ENCODE measurements at regions not wholly inside any gene's neighbourhood (a gene's known extent, or its start where the extent isn't known, plus 50 kb on each side); places are given as distances from the start of the nearest gene placed in this dataset.
A peak's percentile ranks its signal among the peaks of the same experiment; 100 is the strongest.

GRCh38 chr15:38149315-38149714 lies 103.3 kb upstream of the SPRED1 start:
- H3K4me3 ChIP-seq (ENCODE audit: control insufficient read depth in 1 of 7, extremely low read depth in 1 of 7, insufficient read depth in 4 of 7, low read depth in 2 of 7, low read length in 6 of 7), result no peak overlapping the region
- POLR2A ChIA-PET, result no interaction called here
- H3K27me3 ChIP-seq (replicated peaks in 2 of 5; ENCODE audit: control insufficient read depth in 4 of 5, insufficient read depth in 5 of 5, low read length in 4 of 5), result no peaks in the 10 kb centered on the region
- H3K9me3 ChIP-seq (ENCODE audit: control extremely low read depth in 1 of 5, control insufficient read depth in 4 of 5, insufficient read depth in 2 of 5, low read depth in 1 of 5, low read length in 4 of 5), result peaks cover 0 to 15% (median 7%) of the 10 kb centered on the region in 5 experiments
- H3K36me3 ChIP-seq (ENCODE audit: control insufficient read depth in 4 of 4, insufficient read depth in 4 of 4, low read length in 3 of 4), result no peaks in the 10 kb centered on the region
- no peaks in the 10 kb centered on the region for H3K4me1 ChIP-seq (ENCODE audit: control extremely low read depth in 1 of 4, control insufficient read depth in 4 of 4, insufficient read depth in 4 of 4, low read length in 3 of 4)
- CTCF ChIA-PET, result no interaction called here
- WGBS (ENCODE audit: insufficient coverage), result no CpG with 5 or more reads among the region's 4 CpGs
- H3K27ac ChIP-seq (ENCODE audit: insufficient read depth in 1 of 2, low read depth in 1 of 2, low read length in 2 of 2, poor library complexity in 1 of 2, severe bottlenecking in 2 of 2), result no peak overlapping the region
- peak in 2 of 3 donors; percentile 6 to 9 for DNase-seq

- peaks cover 0 to 15% (median 7%) of the 10 kb centered on the region in 5 experiments for H3K9me3 ChIP-seq (ENCODE audit: control extremely low read depth in 1 of 5, control insufficient read depth in 4 of 5, insufficient read depth in 2 of 5, low read depth in 1 of 5, low read length in 4 of 5)
- POLR2A ChIA-PET, result no interaction called here
- H3K36me3 ChIP-seq (ENCODE audit: control insufficient read depth in 4 of 4, insufficient read depth in 4 of 4, low read length in 3 of 4), result no peaks in the 10 kb centered on the region
- H3K27ac ChIP-seq (ENCODE audit: insufficient read depth in 1 of 2, low read depth in 1 of 2, low read length in 2 of 2, poor library complexity in 1 of 2, severe bottlenecking in 2 of 2), result no peak overlapping the region
- CTCF ChIA-PET, result no interaction called here
- WGBS (ENCODE audit: insufficient coverage), result no CpG with 5 or more reads among the region's 1 CpG
- no peaks in the 10 kb centered on the region for H3K27me3 ChIP-seq (replicated peaks in 2 of 5; ENCODE audit: control insufficient read depth in 4 of 5, insufficient read depth in 5 of 5, low read length in 4 of 5)
- no peaks in the 10 kb centered on the region for H3K4me1 ChIP-seq (ENCODE audit: control extremely low read depth in 1 of 4, control insufficient read depth in 4 of 4, insufficient read depth in 4 of 4, low read length in 3 of 4)
- DNase-seq, result no peak
- H3K4me3 ChIP-seq (ENCODE audit: control insufficient read depth in 1 of 7, extremely low read depth in 1 of 7, insufficient read depth in 4 of 7, low read depth in 2 of 7, low read length in 6 of 7), result no peak overlapping the region
Measured at GRCh38 chr15:38150148-38150547, 102.5 kb upstream of the SPRED1 start.

GRCh38 chr15:38150794-38151193 lies 101.8 kb upstream of the SPRED1 start:
- H3K9me3 ChIP-seq (ENCODE audit: control extremely low read depth in 1 of 5, control insufficient read depth in 4 of 5, insufficient read depth in 2 of 5, low read depth in 1 of 5, low read length in 4 of 5), result peaks cover 0 to 15% (median 7%) of the 10 kb centered on the region in 5 experiments
- H3K36me3 ChIP-seq (ENCODE audit: control insufficient read depth in 4 of 4, insufficient read depth in 4 of 4, low read length in 3 of 4), result no peaks in the 10 kb centered on the region
- H3K4me1 ChIP-seq (ENCODE audit: control extremely low read depth in 1 of 4, control insufficient read depth in 4 of 4, insufficient read depth in 4 of 4, low read length in 3 of 4), result no peaks in the 10 kb centered on the region
- DNase-seq, result peak in 1 of 3 donors; percentile 8
- WGBS (ENCODE audit: insufficient coverage), result no CpG with 5 or more reads among the region's 2 CpGs
- no peak overlapping the region for H3K27ac ChIP-seq (ENCODE audit: insufficient read depth in 1 of 2, low read depth in 1 of 2, low read length in 2 of 2, poor library complexity in 1 of 2, severe bottlenecking in 2 of 2)
- H3K27me3 ChIP-seq (replicated peaks in 2 of 5; ENCODE audit: control insufficient read depth in 4 of 5, insufficient read depth in 5 of 5, low read length in 4 of 5), result no peaks in the 10 kb centered on the region
- POLR2A ChIA-PET, result no interaction called here
- CTCF ChIA-PET, result no interaction called here
- no peak overlapping the region for H3K4me3 ChIP-seq (ENCODE audit: control insufficient read depth in 1 of 7, extremely low read depth in 1 of 7, insufficient read depth in 4 of 7, low read depth in 2 of 7, low read length in 6 of 7)

- Histone ChIP-seq H3K36me3 (ENCODE audit: control insufficient read depth in 4 of 4, insufficient read depth in 4 of 4, low read length in 3 of 4) (no peaks in the 10 kb centered on the region), H3K9me3 (ENCODE audit: control extremely low read depth in 1 of 5, control insufficient read depth in 4 of 5, insufficient read depth in 2 of 5, low read depth in 1 of 5, low read length in 4 of 5) (peaks cover 0 to 19% (median 7%) of the 10 kb centered on the region in 5 experiments), H3K4me1 (ENCODE audit: control extremely low read depth in 1 of 4, control insufficient read depth in 4 of 4, insufficient read depth in 4 of 4, low read length in 3 of 4) (no peaks in the 10 kb centered on the region), H3K27ac (ENCODE audit: insufficient read depth in 1 of 2, low read depth in 1 of 2, low read length in 2 of 2, poor library complexity in 1 of 2, severe bottlenecking in 2 of 2) (no peak overlapping the region), H3K27me3 (replicated peaks in 2 of 5; ENCODE audit: control insufficient read depth in 4 of 5, insufficient read depth in 5 of 5, low read length in 4 of 5) (no peaks in the 10 kb centered on the region), H3K4me3 (ENCODE audit: control insufficient read depth in 1 of 7, extremely low read depth in 1 of 7, insufficient read depth in 4 of 7, low read depth in 2 of 7, low read length in 6 of 7) (no peak overlapping the region)
- POLR2A ChIA-PET, result no interaction called here
- CTCF ChIA-PET, result no interaction called here
- DNase-seq, result peak in 2 of 3 donors; percentile 10 to 18
Measured at GRCh38 chr15:38153781-38154180, 98.9 kb upstream of the SPRED1 start.

GRCh38 chr15:38154255-38154654 lies 98.4 kb upstream of the SPRED1 start:
- H3K27me3 ChIP-seq (replicated peaks in 2 of 5; ENCODE audit: control insufficient read depth in 4 of 5, insufficient read depth in 5 of 5, low read length in 4 of 5), result no peaks in the 10 kb centered on the region
- POLR2A ChIA-PET, result no interaction called here
- no peak overlapping the region for H3K27ac ChIP-seq (ENCODE audit: insufficient read depth in 1 of 2, low read depth in 1 of 2, low read length in 2 of 2, poor library complexity in 1 of 2, severe bottlenecking in 2 of 2)
- DNase-seq, result no peak
- H3K4me3 ChIP-seq (ENCODE audit: control insufficient read depth in 1 of 7, extremely low read depth in 1 of 7, insufficient read depth in 4 of 7, low read depth in 2 of 7, low read length in 6 of 7), result no peak overlapping the region
- CTCF ChIA-PET, result no interaction called here
- H3K4me1 ChIP-seq (ENCODE audit: control extremely low read depth in 1 of 4, control insufficient read depth in 4 of 4, insufficient read depth in 4 of 4, low read length in 3 of 4), result no peaks in the 10 kb centered on the region
- H3K9me3 ChIP-seq (ENCODE audit: control extremely low read depth in 1 of 5, control insufficient read depth in 4 of 5, insufficient read depth in 2 of 5, low read depth in 1 of 5, low read length in 4 of 5), result peaks cover 0 to 19% (median 7%) of the 10 kb centered on the region in 5 experiments
- WGBS (ENCODE audit: insufficient coverage), result 93% methylated on average over 1 of the region's 1 CpG
- H3K36me3 ChIP-seq (ENCODE audit: control insufficient read depth in 4 of 4, insufficient read depth in 4 of 4, low read length in 3 of 4), result no peaks in the 10 kb centered on the region

- no peak for DNase-seq
- ChIA-PET CTCF (no interaction called here), POLR2A (no interaction called here)
- no CpG with 5 or more reads among the region's 3 CpGs for WGBS (ENCODE audit: insufficient coverage)
- peaks cover 0 to 16% (median 7%) of the 10 kb centered on the region in 5 experiments for H3K9me3 ChIP-seq (ENCODE audit: control extremely low read depth in 1 of 5, control insufficient read depth in 4 of 5, insufficient read depth in 2 of 5, low read depth in 1 of 5, low read length in 4 of 5)
- H3K4me3 ChIP-seq (ENCODE audit: control insufficient read depth in 1 of 7, extremely low read depth in 1 of 7, insufficient read depth in 4 of 7, low read depth in 2 of 7, low read length in 6 of 7), result no peak overlapping the region
- H3K36me3 ChIP-seq (ENCODE audit: control insufficient read depth in 4 of 4, insufficient read depth in 4 of 4, low read length in 3 of 4), result no peaks in the 10 kb centered on the region
- H3K27me3 ChIP-seq (replicated peaks in 2 of 5; ENCODE audit: control insufficient read depth in 4 of 5, insufficient read depth in 5 of 5, low read length in 4 of 5), result no peaks in the 10 kb centered on the region
- no peak overlapping the region for H3K27ac ChIP-seq (ENCODE audit: insufficient read depth in 1 of 2, low read depth in 1 of 2, low read length in 2 of 2, poor library complexity in 1 of 2, severe bottlenecking in 2 of 2)
- H3K4me1 ChIP-seq (ENCODE audit: control extremely low read depth in 1 of 4, control insufficient read depth in 4 of 4, insufficient read depth in 4 of 4, low read length in 3 of 4), result no peaks in the 10 kb centered on the region
Measured at GRCh38 chr15:38154837-38155236, 97.8 kb upstream of the SPRED1 start.

GRCh38 chr15:38163658-38164057 lies 89.0 kb upstream of the SPRED1 start:
- POLR2A ChIA-PET, result no interaction called here
- H3K27ac ChIP-seq (ENCODE audit: insufficient read depth in 1 of 2, low read depth in 1 of 2, low read length in 2 of 2, poor library complexity in 1 of 2, severe bottlenecking in 2 of 2), result no peak overlapping the region

More at GRCh38 chr15:38163658-38164057, 89.0 kb upstream of the SPRED1 start:
- H3K4me1 ChIP-seq (ENCODE audit: control extremely low read depth in 1 of 4, control insufficient read depth in 4 of 4, insufficient read depth in 4 of 4, low read length in 3 of 4), result no peaks in the 10 kb centered on the region
- no peaks in the 10 kb centered on the region for H3K9me3 ChIP-seq (ENCODE audit: control extremely low read depth in 1 of 5, control insufficient read depth in 4 of 5, insufficient read depth in 2 of 5, low read depth in 1 of 5, low read length in 4 of 5)
- CTCF ChIA-PET, result no interaction called here
- no peak for DNase-seq
- H3K36me3 ChIP-seq (ENCODE audit: control insufficient read depth in 4 of 4, insufficient read depth in 4 of 4, low read length in 3 of 4), result no peaks in the 10 kb centered on the region
- H3K4me3 ChIP-seq (ENCODE audit: control insufficient read depth in 1 of 7, extremely low read depth in 1 of 7, insufficient read depth in 4 of 7, low read depth in 2 of 7, low read length in 6 of 7), result no peak overlapping the region
- peaks cover 0 to 6% (median 0%) of the 10 kb centered on the region in 5 experiments for H3K27me3 ChIP-seq (replicated peaks in 2 of 5; ENCODE audit: control insufficient read depth in 4 of 5, insufficient read depth in 5 of 5, low read length in 4 of 5)
